Endothelial cell of umbilical vein (primary cell): ENCODE measurements at regions not wholly inside any gene's neighbourhood (a gene's known extent, or its start where the extent isn't known, plus 50 kb on each side); places are given as distances from the start of the nearest gene placed in this dataset.

ENCODE experiments used
- BruUV-seq: library from RNA; stranded (reverse); fragments of 400-500 nt; replicated peaks from 2 replicates; lab custom pipeline; 2021; lab: Mats Ljungman, UMichigan
- CTCF ChIA-PET: fragments of 300-600, 350-600 bp; sonication (Branson Sonifier 250); formaldehyde crosslinking; loops from one replicate; lab custom pipeline; 2021; ENCODE audit warnings: antibody characterized with exemption, inconsistent platforms; lab: Charles Lee
- POLR2A ChIA-PET: fragments of 300-600, 350-600 bp; sonication (Branson Sonifier 250); formaldehyde crosslinking; loops from one replicate; lab custom pipeline; 2021; ENCODE audit warnings: antibody characterized with exemption, inconsistent platforms; lab: Charles Lee
- DNase-seq: peaks from one replicate; pipeline ENCODE4 v3.0.0-alpha.2; 2011; ENCODE audit warnings: low read depth, low spot score
- FAIRE-seq: peaks from 2 replicates; lab custom pipeline; 2011; peaks lifted over from hg19 to GRCh38; lab: Jason Lieb, UNC
- H2AFZ ChIP-seq: 2 replicates; pipeline ENCODE4 v1.6.0; 2012; ENCODE audit warnings: low read depth, low read length, control low read depth, inconsistent platforms
- H3K27ac ChIP-seq: 2 replicates; pipeline ENCODE4 v1.5.1; 2011; ENCODE audit warnings: low read depth, mild to moderate bottlenecking, control low read depth, low read length, moderate library complexity; ENCODE audit not compliant: insufficient read depth
- H3K27me3 ChIP-seq, 2 experiments: 2 replicates each; pipeline versions ENCODE4 v1.6.0 to v1.6.1; 2011; ENCODE audit warnings: low read length in 2 of 2, mixed read lengths in 1 of 2; ENCODE audit not compliant: control insufficient read depth in 2 of 2, insufficient read depth in 2 of 2
- H3K36me3 ChIP-seq, 2 experiments: 2 replicates in 1 of 2; 3 replicates in 1 of 2; pipeline ENCODE4 v1.5.1; 2011; ENCODE audit warnings: low read length in 2 of 2, mild to moderate bottlenecking in 1 of 2, moderate library complexity in 1 of 2; ENCODE audit not compliant: control insufficient read depth in 2 of 2, insufficient read depth in 2 of 2; ENCODE audit errors: extremely low read depth in 1 of 2
- H3K4me1 ChIP-seq: 3 replicates; pipeline ENCODE4 v1.5.1; 2011; ENCODE audit warnings: mild to moderate bottlenecking, low read length; ENCODE audit not compliant: control insufficient read depth, insufficient read depth; ENCODE audit errors: extremely low read depth
- H3K4me2 ChIP-seq: 2 replicates; pipeline ENCODE4 v1.6.1; 2011; ENCODE audit warnings: low read length, control low read depth, mixed read lengths; ENCODE audit not compliant: insufficient read depth
- H3K4me3 ChIP-seq, 3 experiments: fragments of 200-600 bp in 1 of 3; sonication (generic), shearing (Covaris generic) in 1 of 3; replicated peaks in 1 of 3; 2 replicates each; pipeline ENCODE4 v1.5.1; 2011 to 2016; ENCODE audit warnings: control low read depth in 3 of 3, low read length in 3 of 3, mild to moderate bottlenecking in 2 of 3, inconsistent platforms in 1 of 3, low read depth in 1 of 3, moderate library complexity in 1 of 3; ENCODE audit not compliant: insufficient read depth in 1 of 3
- H3K79me2 ChIP-seq: 2 replicates; pipeline ENCODE4 v1.6.0; 2012; ENCODE audit warnings: low read length, inconsistent platforms; ENCODE audit not compliant: control insufficient read depth, insufficient read depth
- H3K9ac ChIP-seq: replicated peaks from 2 replicates; pipeline ENCODE3; 2011; ENCODE audit warnings: low read length, control low read depth; ENCODE audit not compliant: insufficient read depth; ENCODE audit errors: extremely low read depth
- H3K9me1 ChIP-seq: replicated peaks from 3 replicates; pipeline ENCODE4 v1.6.0; 2011; ENCODE audit warnings: mild to moderate bottlenecking, low read length; ENCODE audit not compliant: control insufficient read depth, insufficient read depth; ENCODE audit errors: extremely low read depth
- H3K9me3 ChIP-seq: replicated peaks from 2 replicates; pipeline ENCODE4 v1.5.1; 2012; ENCODE audit warnings: low read length, inconsistent platforms; ENCODE audit not compliant: control insufficient read depth, insufficient read depth
- H4K20me1 ChIP-seq: replicated peaks from 2 replicates; pipeline ENCODE3; 2011; ENCODE audit warnings: mild to moderate bottlenecking, low read length; ENCODE audit not compliant: control insufficient read depth, insufficient read depth; ENCODE audit errors: extremely low read depth
- EZH2 ChIP-seq: IDR thresholded peaks from 2 replicates; pipeline ENCODE4 v1.6.1; 2012; ENCODE audit warnings: borderline replicate concordance, low read depth, mild to moderate bottlenecking, moderate library complexity, low read length, inconsistent platforms; ENCODE audit not compliant: severe bottlenecking
- FOS ChIP-seq: IDR thresholded peaks from 2 replicates; pipeline ENCODE4 v1.6.1; 2011; ENCODE audit warnings: mild to moderate bottlenecking, low read length, moderate library complexity, borderline replicate concordance; ENCODE audit not compliant: insufficient read depth
- POLR2A ChIP-seq: IDR thresholded peaks from 2 replicates; pipeline ENCODE4 v1.6.1; 2012; ENCODE audit warnings: low read depth, mild to moderate bottlenecking, control low read depth, low read length
- dilution Hi-C: fragments of 300-500 bp; cut with MboI; formaldehyde crosslinking; loops from one replicate; pipeline ENCODE4 v1.15.0; 2019; ENCODE audit warnings: low sequenced_read_pairs; ENCODE audit not compliant: extremely low pct_ligation_motif_present
- intact Hi-C: fragments of 100-400 bp; cut with micrococcal nuclease; formaldehyde crosslinking; loops from one replicate; pipeline ENCODE4 v1.10.0; 2022
- TF ChIP-seq, protein P1 (sequence below): IDR thresholded peaks from 2 replicates; pipeline ENCODE4 v1.6.1; 2011; ENCODE audit not compliant: insufficient read depth, insufficient read length

DNA sequence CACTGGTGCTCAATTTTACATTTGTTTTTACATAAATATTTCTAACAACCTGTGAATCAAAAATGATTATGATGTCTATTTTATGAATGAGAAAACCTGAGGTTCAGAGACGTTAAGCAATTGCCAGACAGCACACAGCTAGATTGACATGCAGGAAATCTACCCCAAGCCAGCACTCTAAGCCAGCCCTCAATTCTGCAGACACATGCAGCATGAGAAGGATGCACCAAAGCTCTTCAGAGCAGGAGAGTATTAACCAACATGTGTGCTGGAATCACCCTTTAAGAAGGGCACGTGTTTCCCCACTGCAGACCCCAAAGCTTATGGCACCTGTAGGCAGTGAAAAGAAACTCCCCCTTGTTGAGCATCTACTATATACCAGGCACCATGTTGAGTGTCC is 126.1 kb upstream of the ARHGEF3 start:
- Histone ChIP-seq H3K27me3 (no peaks in the 10 kb centered on the region), H3K4me2 (no peak overlapping the region), H3K27ac (peak overlapping the region; percentile 57), H3K9me1 (no peaks in the 10 kb centered on the region), H2AFZ (no peak overlapping the region), H3K79me2 (no peaks in the 10 kb centered on the region), H4K20me1 (no peaks in the 10 kb centered on the region), H3K4me3 (no peak overlapping the region), H3K4me1 (peaks cover 87% of the 10 kb centered on the region), H3K9me3 (no peaks in the 10 kb centered on the region), H3K9ac (no peak overlapping the region), H3K36me3 (no peaks in the 10 kb centered on the region)
- no TSS peak for BruUV-seq
- no peak for DNase-seq
- intact Hi-C loops: no loop called here
- dilution Hi-C loops: no loop called here
- TF ChIP-seq, protein P1, sequence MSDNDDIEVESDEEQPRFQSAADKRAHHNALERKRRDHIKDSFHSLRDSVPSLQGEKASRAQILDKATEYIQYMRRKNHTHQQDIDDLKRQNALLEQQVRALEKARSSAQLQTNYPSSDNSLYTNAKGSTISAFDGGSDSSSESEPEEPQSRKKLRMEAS: no peak
- no peak for TF ChIP-seq POLR2A
- ChIA-PET CTCF (interaction anchor here (0.7 to 1.9 kb wide), 5 partner anchors 46 to 254 kb away, joined by 3 to 7 read pairs (median 3); no protein-coding TSS in a partner anchor), POLR2A (no interaction called here)
- FAIRE-seq: no peak

DNA sequence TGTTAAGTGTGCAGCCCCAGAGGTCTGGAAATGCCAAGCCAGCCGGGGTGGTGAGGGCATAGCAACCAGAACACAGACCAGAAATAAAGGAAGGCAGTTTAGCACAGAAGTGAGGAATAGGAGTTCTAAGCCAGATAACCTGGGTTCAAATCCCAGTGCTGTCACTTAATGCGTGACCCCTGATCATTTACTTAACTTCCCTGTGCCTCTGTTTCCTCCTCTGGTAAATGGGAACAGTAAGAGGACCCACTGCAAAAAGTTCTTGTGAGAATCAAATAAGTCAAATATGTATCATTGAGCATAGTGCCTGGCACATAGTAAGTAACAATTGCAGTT is 125.2 kb upstream of the ARHGEF3 start:
- dilution Hi-C loops: no loop called here
- Histone ChIP-seq H3K27me3 (no peaks in the 10 kb centered on the region), H2AFZ (no peak overlapping the region), H3K9me1 (no peaks in the 10 kb centered on the region), H4K20me1 (no peaks in the 10 kb centered on the region), H3K4me2 (no peak overlapping the region), H3K36me3 (no peaks in the 10 kb centered on the region), H3K79me2 (no peaks in the 10 kb centered on the region), H3K9me3 (no peaks in the 10 kb centered on the region), H3K4me3 (no peak overlapping the region), H3K9ac (no peak overlapping the region), H3K4me1 (peaks cover 88% of the 10 kb centered on the region), H3K27ac (no peak overlapping the region)
- FAIRE-seq (no peak), DNase-seq (no peak)
- no peak for TF ChIP-seq FOS
- TF ChIP-seq POLR2A: no peak
- no peak for TF ChIP-seq EZH2
- no TSS peak for BruUV-seq
- ChIA-PET POLR2A (no interaction called here), CTCF (interaction anchor here (0.9 to 3.9 kb wide), 2 partner anchors 62 to 129 kb away, joined by 3 to 16 read pairs; no protein-coding TSS in a partner anchor)
- intact Hi-C loops: no loop called here
